T-helper 17 cell (primary cell): ENCODE measurements at regions not wholly inside any gene's neighbourhood (a gene's known extent, or its start where the extent isn't known, plus 50 kb on each side); places are given as distances from the start of the nearest gene placed in this dataset.

ENCODE experiments used
- ATAC-seq: fragments of 150-1000 bp; cut with Tn5 transposase; 2 replicates; pipeline ENCODE4 v1.10.0; 2021; ENCODE audit warnings: mild to moderate bottlenecking, moderate library complexity
- DNase-seq, 3 donors: peaks; one replicate each; pipeline versions ENCODE4 v3.0.0 to v3.0.0-alpha.2; 2020 to 2021
- H3K9me3 ChIP-seq: one replicate; pipeline ENCODE4 v1.7.0; 2013; ENCODE audit warnings: low read length, mild to moderate bottlenecking; ENCODE audit not compliant: control insufficient read depth, poor library complexity, severe bottlenecking
- H3K27ac Mint-ChIP-seq: one replicate; pipeline ENCODE4 v1.8.0; 2022; ENCODE audit warnings: mild to moderate bottlenecking, moderate library complexity, mixed read lengths
- H3K27me3 Mint-ChIP-seq: one replicate; pipeline ENCODE4 v1.8.0; 2022; ENCODE audit warnings: mixed read lengths
- H3K36me3 Mint-ChIP-seq: one replicate; pipeline ENCODE4 v1.8.0; 2022; ENCODE audit warnings: low read depth, mixed read lengths
- H3K4me1 Mint-ChIP-seq: one replicate; pipeline ENCODE4 v1.8.0; 2022; ENCODE audit warnings: mild to moderate bottlenecking, mixed read lengths
- H3K4me3 Mint-ChIP-seq: one replicate; pipeline ENCODE4 v1.8.0; 2022; ENCODE audit warnings: mild to moderate bottlenecking, moderate library complexity, mixed read lengths

GRCh38 chr1:208756339-208756981 is 512.3 kb upstream of the PLXNA2 start:
- Mint-ChIP-seq H3K36me3 (no peaks in the 10 kb centered on the region), H3K4me3 (no peak overlapping the region)
- ATAC-seq, result no peak

GRCh38 chr1:208757846-208758245 is 513.7 kb upstream of the PLXNA2 start:
- Mint-ChIP-seq H3K27me3 (no peaks in the 10 kb centered on the region), H3K4me3 (no peak overlapping the region), H3K4me1 (no peaks in the 10 kb centered on the region), H3K27ac (no peak overlapping the region), H3K36me3 (no peaks in the 10 kb centered on the region)
- no peaks in the 10 kb centered on the region for H3K9me3 ChIP-seq
- no peak for DNase-seq
- ATAC-seq, result no peak

More at GRCh38 chr1:208756339-208756981, 512.3 kb upstream of the PLXNA2 start:
- H3K4me1 Mint-ChIP-seq, result no peaks in the 10 kb centered on the region
- DNase-seq, result no peak
- H3K9me3 ChIP-seq, result no peaks in the 10 kb centered on the region
- H3K27ac Mint-ChIP-seq, result no peak overlapping the region
- H3K27me3 Mint-ChIP-seq, result no peaks in the 10 kb centered on the region

- no peak overlapping the region for H3K27ac Mint-ChIP-seq
- no peaks in the 10 kb centered on the region for H3K27me3 Mint-ChIP-seq
- no peak overlapping the region for H3K4me3 Mint-ChIP-seq
- H3K36me3 Mint-ChIP-seq, result no peaks in the 10 kb centered on the region
- no peak for ATAC-seq
- no peaks in the 10 kb centered on the region for H3K4me1 Mint-ChIP-seq
- no peaks in the 10 kb centered on the region for H3K9me3 ChIP-seq
- DNase-seq, result no peak
Observed at GRCh38 chr1:208759255-208759654, 515.1 kb upstream of the PLXNA2 start.

DNA sequence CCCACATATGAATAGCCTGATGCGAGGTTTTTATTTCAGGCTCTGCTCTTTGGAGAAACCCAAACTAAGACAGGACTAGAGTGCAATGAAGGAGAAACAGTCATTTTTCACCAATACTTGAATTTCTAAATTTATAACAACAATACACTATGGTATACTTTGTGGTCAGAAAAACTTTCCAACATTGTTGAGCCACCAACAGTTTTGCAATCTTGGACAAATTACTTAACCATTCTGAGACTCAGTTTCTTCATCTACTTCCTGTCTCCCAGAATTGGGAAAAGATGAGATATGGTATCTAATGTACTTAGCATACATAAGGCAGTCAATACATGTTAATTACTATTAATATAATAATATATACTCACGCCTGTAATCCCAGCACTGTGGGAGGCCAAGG is 519.8 kb upstream of the PLXNA2 start:
- no peaks in the 10 kb centered on the region for H3K4me1 Mint-ChIP-seq
- peaks cover 5% of the 10 kb centered on the region for H3K27me3 Mint-ChIP-seq
- DNase-seq, result no peak
- no peak overlapping the region for H3K4me3 Mint-ChIP-seq
- H3K27ac Mint-ChIP-seq, result no peak overlapping the region
- H3K9me3 ChIP-seq, result no peaks in the 10 kb centered on the region
- ATAC-seq, result no peak
- H3K36me3 Mint-ChIP-seq, result no peaks in the 10 kb centered on the region

DNA sequence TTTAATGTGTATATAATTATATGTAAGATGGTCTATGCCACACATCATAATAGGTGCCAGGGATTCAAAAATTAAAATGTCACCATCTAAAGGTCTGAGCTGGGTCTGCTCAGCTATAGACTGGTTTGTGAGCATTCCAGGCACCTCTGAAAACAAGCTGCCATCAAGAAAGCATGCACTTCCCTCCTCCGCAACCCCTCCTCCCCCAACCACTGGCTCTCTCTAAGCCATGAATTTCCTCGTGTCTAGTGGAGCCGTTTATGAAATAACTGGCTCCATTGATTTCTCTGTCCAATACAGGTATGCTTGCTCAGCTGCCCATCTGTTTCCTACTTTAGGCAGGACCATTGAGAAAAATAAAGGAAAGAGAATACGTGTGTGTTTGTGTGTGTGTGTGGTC is 522.6 kb upstream of the PLXNA2 start:
- ATAC-seq (no peak), DNase-seq (no peak)
- no peak overlapping the region for H3K27ac Mint-ChIP-seq
- peaks cover 5% of the 10 kb centered on the region for H3K27me3 Mint-ChIP-seq
- no peaks in the 10 kb centered on the region for H3K9me3 ChIP-seq
- no peaks in the 10 kb centered on the region for H3K4me1 Mint-ChIP-seq
- H3K36me3 Mint-ChIP-seq, result no peaks in the 10 kb centered on the region
- no peak overlapping the region for H3K4me3 Mint-ChIP-seq

DNA sequence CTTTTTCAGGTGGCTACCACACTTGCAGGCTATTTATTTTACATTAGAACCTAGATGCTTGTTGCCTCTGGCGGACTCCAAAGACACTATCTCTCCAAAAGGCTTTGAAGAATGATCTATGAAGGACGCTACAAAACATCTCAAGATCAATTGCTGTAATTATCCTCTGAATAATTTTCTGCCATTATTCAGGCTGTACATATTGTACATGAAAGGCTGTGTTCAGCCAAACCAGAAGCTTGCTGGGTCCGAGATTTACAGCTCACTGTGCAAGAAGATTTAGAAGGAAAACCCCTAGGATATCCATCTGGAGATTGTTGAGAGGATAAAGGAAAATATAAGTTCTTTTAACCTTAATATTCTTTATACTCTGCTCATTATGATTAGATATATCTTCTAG is 523.6 kb upstream of the PLXNA2 start:
- Mint-ChIP-seq H3K27ac (no peak overlapping the region), H3K4me3 (no peak overlapping the region), H3K36me3 (no peaks in the 10 kb centered on the region), H3K4me1 (no peaks in the 10 kb centered on the region), H3K27me3 (peaks cover 5% of the 10 kb centered on the region)
- DNase-seq (no peak), ATAC-seq (no peak)
- H3K9me3 ChIP-seq, result no peaks in the 10 kb centered on the region

DNA sequence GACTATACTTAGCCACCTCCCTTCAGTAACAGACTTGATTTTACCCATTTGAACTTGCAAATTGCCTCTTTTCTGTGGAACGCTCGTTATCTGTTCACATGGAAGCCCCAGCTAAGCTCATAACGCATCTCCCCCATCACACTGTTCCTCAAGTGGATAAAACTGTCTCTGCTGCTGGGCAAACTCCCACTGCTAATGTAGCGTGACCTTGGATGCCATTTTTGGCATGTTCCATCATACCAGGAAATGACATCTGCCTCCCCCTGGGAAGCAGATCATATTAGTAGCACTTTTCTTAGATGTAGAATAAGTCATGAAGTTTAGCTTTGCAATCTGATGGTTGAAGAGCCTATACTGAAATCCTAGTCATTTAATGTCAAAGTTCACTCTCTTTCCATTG is 528.7 kb upstream of the PLXNA2 start:
- ATAC-seq (no peak), DNase-seq (no peak)
- Mint-ChIP-seq H3K36me3 (no peaks in the 10 kb centered on the region), H3K27me3 (no peaks in the 10 kb centered on the region), H3K4me3 (no peak overlapping the region), H3K4me1 (no peaks in the 10 kb centered on the region), H3K27ac (no peak overlapping the region)
- peaks cover 4% of the 10 kb centered on the region for H3K9me3 ChIP-seq

GRCh38 chr1:208775841-208776240 is 531.7 kb upstream of the PLXNA2 start:
- DNase-seq (no peak), ATAC-seq (no peak)
- no peak overlapping the region for H3K27ac Mint-ChIP-seq
- H3K27me3 Mint-ChIP-seq, result no peaks in the 10 kb centered on the region
- H3K9me3 ChIP-seq, result peaks cover 4% of the 10 kb centered on the region
- H3K36me3 Mint-ChIP-seq, result no peaks in the 10 kb centered on the region
- H3K4me3 Mint-ChIP-seq, result no peak overlapping the region
- no peaks in the 10 kb centered on the region for H3K4me1 Mint-ChIP-seq

- no peak for ATAC-seq
- H3K4me1 Mint-ChIP-seq, result no peaks in the 10 kb centered on the region
- H3K36me3 Mint-ChIP-seq, result no peaks in the 10 kb centered on the region
- no peak for DNase-seq
- peaks cover 2% of the 10 kb centered on the region for H3K9me3 ChIP-seq
- no peaks in the 10 kb centered on the region for H3K27me3 Mint-ChIP-seq
- H3K4me3 Mint-ChIP-seq, result no peak overlapping the region
- no peak overlapping the region for H3K27ac Mint-ChIP-seq
Observed at GRCh38 chr1:208778417-208778816, 534.2 kb upstream of the PLXNA2 start.

DNA sequence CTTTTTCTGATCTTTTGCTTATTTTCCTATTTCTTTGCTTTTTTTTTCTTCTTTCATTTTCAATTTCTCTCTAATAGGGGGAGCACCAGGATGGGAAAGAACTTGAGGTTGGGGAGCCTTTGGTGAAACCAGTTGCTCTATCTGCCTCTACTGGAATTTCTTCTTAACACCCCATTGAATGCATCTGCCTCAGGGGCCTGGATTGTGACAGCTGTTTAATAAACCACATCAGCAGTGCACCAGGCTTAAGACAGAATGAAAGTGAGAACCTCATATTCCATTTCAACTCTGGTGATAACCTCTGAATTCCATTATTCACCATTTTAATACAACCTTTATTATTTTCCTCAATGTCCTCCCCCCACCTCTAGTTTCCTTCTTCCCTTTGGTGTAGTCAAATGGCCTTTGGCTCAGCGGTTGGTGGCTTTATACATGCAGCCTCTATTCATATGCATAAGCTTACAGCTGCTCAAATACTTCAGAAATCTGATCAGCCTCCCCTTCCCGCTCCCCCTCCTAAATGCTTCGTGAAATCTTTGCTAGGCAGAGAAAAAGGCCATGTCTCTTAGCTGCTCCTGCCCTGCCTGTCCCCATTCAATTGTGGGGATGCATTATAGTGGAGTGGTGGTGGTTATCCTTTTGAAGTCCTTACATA is 537.3 kb upstream of the PLXNA2 start:
- ATAC-seq, result no peak
- no peak for DNase-seq
- no peak overlapping the region for H3K4me3 Mint-ChIP-seq
- no peaks in the 10 kb centered on the region for H3K36me3 Mint-ChIP-seq
- no peaks in the 10 kb centered on the region for H3K9me3 ChIP-seq
- no peaks in the 10 kb centered on the region for H3K4me1 Mint-ChIP-seq
- H3K27me3 Mint-ChIP-seq, result peaks cover 4% of the 10 kb centered on the region
- no peak overlapping the region for H3K27ac Mint-ChIP-seq

DNA sequence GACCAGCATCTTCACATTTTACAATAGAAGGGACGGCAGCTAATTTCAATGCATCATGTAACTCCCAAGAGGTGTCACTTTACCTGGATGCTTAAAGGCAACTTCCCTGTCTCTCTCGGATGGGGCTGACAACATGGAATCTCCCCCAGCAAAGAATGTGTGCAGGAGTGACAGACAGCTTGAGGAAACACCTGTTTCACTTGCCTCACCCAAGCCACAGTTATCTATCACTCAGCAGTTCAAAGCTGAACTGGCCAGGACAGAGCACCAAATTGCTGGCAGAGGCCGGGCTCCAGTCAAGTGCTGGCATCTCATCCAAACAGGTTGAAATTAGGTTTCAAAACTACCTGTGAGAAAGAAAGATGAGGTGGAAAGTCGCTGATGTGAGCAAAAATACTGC is 538.0 kb upstream of the PLXNA2 start:
- H3K4me3 Mint-ChIP-seq, result no peak overlapping the region
- no peaks in the 10 kb centered on the region for H3K9me3 ChIP-seq
- DNase-seq, result no peak
- no peaks in the 10 kb centered on the region for H3K36me3 Mint-ChIP-seq
- no peak for ATAC-seq
- peaks cover 4% of the 10 kb centered on the region for H3K27me3 Mint-ChIP-seq
- H3K4me1 Mint-ChIP-seq, result no peaks in the 10 kb centered on the region
- H3K27ac Mint-ChIP-seq, result no peak overlapping the region

DNA sequence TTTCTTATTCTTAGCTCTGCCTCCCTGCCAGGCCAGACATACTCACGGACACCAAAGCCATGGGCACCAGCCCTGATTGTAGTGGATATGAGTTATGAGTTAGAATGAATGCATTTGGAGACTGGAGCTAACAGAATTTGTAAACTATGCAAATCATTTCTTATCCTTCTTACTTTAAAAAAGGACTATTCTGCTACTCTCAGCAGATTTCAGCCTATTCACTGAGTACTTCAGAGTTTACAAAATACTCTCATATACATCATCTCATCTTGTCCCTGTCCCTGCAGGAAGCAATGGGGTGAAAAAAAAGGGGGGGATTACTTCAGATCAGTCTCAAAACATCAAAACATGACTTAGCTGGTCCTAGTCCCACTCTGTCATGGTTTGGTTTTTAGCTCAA is 541.4 kb upstream of the PLXNA2 start:
- Mint-ChIP-seq H3K27ac (no peak overlapping the region), H3K4me1 (no peaks in the 10 kb centered on the region), H3K36me3 (no peaks in the 10 kb centered on the region), H3K27me3 (peaks cover 11% of the 10 kb centered on the region), H3K4me3 (no peak overlapping the region)
- H3K9me3 ChIP-seq, result no peaks in the 10 kb centered on the region
- no peak for ATAC-seq
- DNase-seq, result no peak

DNA sequence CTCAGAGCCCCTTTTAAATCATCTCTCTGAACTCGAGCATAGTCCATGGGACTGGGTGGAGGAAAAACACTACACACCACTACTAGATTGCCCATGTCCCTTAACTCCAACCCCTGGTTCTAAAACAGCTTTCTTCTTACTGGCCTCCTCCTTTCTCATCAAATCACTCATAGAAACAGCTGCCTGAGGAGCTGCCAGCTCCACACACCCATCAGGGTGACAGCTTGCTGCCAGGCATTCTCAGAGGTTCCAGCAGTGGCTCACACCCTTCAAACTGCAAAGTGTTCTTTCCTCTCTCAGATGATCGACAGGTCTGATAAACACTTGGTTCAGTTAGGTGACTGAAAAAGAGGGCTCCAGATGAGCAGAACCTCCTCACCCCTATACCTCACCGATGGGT is 543.0 kb upstream of the PLXNA2 start:
- no peaks in the 10 kb centered on the region for H3K9me3 ChIP-seq
- Mint-ChIP-seq H3K4me3 (no peak overlapping the region), H3K27me3 (peaks cover 11% of the 10 kb centered on the region), H3K27ac (no peak overlapping the region), H3K36me3 (no peaks in the 10 kb centered on the region), H3K4me1 (no peaks in the 10 kb centered on the region)
- ATAC-seq (no peak), DNase-seq (no peak)

DNA sequence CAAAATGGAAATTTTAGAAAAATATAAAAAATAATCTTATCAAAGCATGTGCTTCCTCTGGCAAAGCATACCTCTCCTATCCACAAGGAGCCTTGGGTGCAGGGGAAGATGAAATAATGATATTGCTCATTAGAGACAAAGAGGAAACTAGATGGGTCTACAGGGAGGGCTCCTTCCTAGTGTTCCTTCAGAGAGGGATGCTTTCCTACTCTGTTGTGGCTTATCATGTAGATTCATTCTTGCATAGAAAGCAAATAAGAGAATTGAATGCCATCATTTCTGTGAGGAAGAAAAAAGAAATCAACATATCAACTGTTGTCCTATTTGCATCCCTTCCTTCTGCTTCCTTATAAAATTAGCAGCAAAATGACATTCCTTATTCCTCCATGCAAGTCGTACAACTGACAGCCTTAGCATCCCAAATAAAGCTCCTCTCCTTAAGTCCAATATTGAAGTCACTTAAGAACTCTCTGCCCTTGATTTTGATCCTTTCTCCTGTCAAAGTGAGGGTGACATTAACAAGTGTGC is 543.9 kb upstream of the PLXNA2 start:
- ATAC-seq (no peak), DNase-seq (no peak)
- no peaks in the 10 kb centered on the region for H3K36me3 Mint-ChIP-seq
- H3K4me1 Mint-ChIP-seq, result no peaks in the 10 kb centered on the region
- H3K27ac Mint-ChIP-seq, result no peak overlapping the region
- no peaks in the 10 kb centered on the region for H3K9me3 ChIP-seq
- no peak overlapping the region for H3K4me3 Mint-ChIP-seq
- peaks cover 11% of the 10 kb centered on the region for H3K27me3 Mint-ChIP-seq
